T-helper 17 cell (primary cell): ENCODE measurements at regions not wholly inside any gene's neighbourhood (a gene's known extent, or its start where the extent isn't known, plus 50 kb on each side); places are given as distances from the start of the nearest gene placed in this dataset.

ENCODE experiments used
- ATAC-seq: fragments of 150-1000 bp; cut with Tn5 transposase; 2 replicates; pipeline ENCODE4 v1.10.0; 2021; ENCODE audit warnings: mild to moderate bottlenecking, moderate library complexity
- DNase-seq, 3 donors: peaks; one replicate each; pipeline versions ENCODE4 v3.0.0 to v3.0.0-alpha.2; 2020 to 2021
- H3K9me3 ChIP-seq: one replicate; pipeline ENCODE4 v1.7.0; 2013; ENCODE audit warnings: low read length, mild to moderate bottlenecking; ENCODE audit not compliant: control insufficient read depth, poor library complexity, severe bottlenecking
- H3K27ac Mint-ChIP-seq: one replicate; pipeline ENCODE4 v1.8.0; 2022; ENCODE audit warnings: mild to moderate bottlenecking, moderate library complexity, mixed read lengths
- H3K27me3 Mint-ChIP-seq: one replicate; pipeline ENCODE4 v1.8.0; 2022; ENCODE audit warnings: mixed read lengths
- H3K36me3 Mint-ChIP-seq: one replicate; pipeline ENCODE4 v1.8.0; 2022; ENCODE audit warnings: low read depth, mixed read lengths
- H3K4me1 Mint-ChIP-seq: one replicate; pipeline ENCODE4 v1.8.0; 2022; ENCODE audit warnings: mild to moderate bottlenecking, mixed read lengths
- H3K4me3 Mint-ChIP-seq: one replicate; pipeline ENCODE4 v1.8.0; 2022; ENCODE audit warnings: mild to moderate bottlenecking, moderate library complexity, mixed read lengths

DNA sequence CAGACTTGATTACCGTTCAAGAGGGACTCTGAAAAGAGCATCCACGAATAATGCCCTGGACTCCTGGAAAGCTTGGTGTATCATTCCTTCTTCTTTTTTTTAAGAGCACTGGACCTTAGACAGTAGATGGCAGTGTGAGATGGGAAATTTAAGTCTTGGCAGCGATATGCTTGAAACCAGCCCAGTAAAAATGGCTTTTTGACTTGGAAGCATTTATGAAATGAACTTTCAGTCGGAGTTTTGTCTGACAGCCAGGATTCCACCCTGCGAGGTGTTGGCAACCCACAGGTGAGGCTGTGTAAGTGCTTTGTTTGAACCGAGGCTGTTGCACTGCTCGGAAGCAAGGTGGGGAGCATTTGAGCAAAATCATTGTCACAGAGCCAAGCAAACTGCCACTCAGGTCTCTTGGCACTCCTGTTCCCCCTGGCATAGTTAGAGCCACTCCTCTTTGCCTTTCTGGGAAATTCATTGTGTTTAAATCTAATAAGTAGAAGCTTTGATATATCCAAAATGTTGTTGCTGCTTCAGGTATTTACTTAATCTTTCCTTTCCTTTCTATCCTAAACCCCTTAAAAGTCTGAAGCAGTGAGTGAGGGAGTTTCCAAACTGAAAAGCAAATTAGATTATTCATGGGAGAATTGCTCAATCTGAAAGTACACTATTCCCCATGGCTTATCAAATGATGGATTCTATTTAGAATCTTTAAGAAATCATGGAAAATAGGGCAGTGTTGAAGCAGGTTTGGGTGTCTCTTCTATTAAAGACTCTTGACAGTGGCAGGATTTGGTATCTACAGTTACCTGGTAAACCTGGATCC, 272.8 kb upstream of the SLC35B3 start:
- H3K9me3 ChIP-seq, result no peaks in the 10 kb centered on the region
- no peak for DNase-seq
- H3K27ac Mint-ChIP-seq, result no peak overlapping the region
- H3K36me3 Mint-ChIP-seq, result no peaks in the 10 kb centered on the region
- H3K27me3 Mint-ChIP-seq, result no peaks in the 10 kb centered on the region
- ATAC-seq, result no peak
- no peaks in the 10 kb centered on the region for H3K4me1 Mint-ChIP-seq
- no peak overlapping the region for H3K4me3 Mint-ChIP-seq

DNA sequence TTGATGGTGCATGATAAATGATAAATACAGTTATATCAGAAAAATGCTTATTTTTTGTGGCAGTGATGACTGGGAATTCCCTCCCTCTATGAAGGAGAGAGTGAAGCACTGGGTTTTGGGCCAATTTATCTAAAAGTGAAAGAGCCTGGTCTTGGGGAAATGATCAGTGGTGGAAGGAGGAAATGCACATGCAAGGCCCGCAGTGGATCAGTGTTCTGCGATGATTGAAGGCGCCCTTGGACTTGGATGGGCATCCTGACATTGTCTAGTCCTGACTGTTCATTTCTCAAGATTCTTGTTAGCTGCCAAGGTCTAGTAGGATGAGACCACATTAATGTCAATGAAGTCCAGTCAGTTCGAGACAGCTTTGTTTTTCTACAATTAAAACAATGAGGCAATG, 272.0 kb upstream of the SLC35B3 start:
- H3K4me1 Mint-ChIP-seq, result no peaks in the 10 kb centered on the region
- no peaks in the 10 kb centered on the region for H3K36me3 Mint-ChIP-seq
- ATAC-seq, result no peak
- no peak overlapping the region for H3K4me3 Mint-ChIP-seq
- no peak for DNase-seq
- no peaks in the 10 kb centered on the region for H3K9me3 ChIP-seq
- H3K27me3 Mint-ChIP-seq, result no peaks in the 10 kb centered on the region
- H3K27ac Mint-ChIP-seq, result no peak overlapping the region

DNA sequence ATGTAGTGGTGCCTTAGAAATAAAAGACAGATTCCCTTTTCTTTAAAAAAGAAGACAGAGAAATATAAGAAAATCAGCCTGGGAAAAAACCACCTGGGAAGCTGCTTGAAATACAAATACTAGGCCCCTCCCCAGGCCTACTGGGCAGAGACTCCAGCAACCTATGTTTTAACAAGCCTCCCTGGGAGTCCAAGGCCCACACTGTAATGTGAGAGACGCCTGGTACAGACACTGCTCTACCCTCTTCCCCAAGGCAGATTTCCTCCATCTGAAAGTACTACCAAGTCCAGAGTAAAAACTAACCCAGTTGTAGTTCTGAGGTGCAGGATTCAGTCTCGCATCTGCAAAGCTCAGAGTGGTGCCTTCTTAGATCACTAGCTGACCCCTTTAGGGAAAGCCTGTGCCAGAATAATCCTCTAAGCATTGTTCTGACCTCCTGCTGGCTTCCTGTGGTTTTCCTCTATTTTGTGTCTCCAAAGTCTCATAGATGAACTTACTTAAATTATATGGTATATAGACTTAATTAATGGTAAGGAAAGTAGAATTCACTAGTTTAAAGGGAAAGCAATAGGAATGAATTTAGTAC, 270.2 kb upstream of the SLC35B3 start:
- Mint-ChIP-seq H3K36me3 (no peaks in the 10 kb centered on the region), H3K27me3 (no peaks in the 10 kb centered on the region), H3K4me1 (no peaks in the 10 kb centered on the region), H3K4me3 (no peak overlapping the region), H3K27ac (no peak overlapping the region)
- no peak for ATAC-seq
- DNase-seq, result no peak
- no peaks in the 10 kb centered on the region for H3K9me3 ChIP-seq

DNA sequence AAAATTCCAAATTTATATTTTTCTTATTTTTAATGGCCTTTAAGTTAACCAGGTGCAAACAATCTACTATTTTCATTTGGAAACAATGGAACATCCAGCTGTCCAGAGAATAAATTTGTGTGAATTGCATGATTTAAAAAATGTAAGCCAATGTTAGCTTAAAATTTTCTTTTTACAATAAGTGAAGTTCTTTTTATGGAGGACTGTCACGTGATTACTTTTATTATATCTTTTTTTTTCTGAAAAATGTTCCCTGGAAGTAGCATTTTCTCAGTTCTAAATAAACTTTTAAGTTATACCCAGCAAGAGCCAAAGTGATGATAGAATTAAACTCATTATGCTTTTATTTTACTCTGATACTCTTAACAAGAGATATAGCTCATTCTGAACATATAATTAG, 267.7 kb upstream of the SLC35B3 start:
- no peaks in the 10 kb centered on the region for H3K4me1 Mint-ChIP-seq
- DNase-seq, result no peak

DNA sequence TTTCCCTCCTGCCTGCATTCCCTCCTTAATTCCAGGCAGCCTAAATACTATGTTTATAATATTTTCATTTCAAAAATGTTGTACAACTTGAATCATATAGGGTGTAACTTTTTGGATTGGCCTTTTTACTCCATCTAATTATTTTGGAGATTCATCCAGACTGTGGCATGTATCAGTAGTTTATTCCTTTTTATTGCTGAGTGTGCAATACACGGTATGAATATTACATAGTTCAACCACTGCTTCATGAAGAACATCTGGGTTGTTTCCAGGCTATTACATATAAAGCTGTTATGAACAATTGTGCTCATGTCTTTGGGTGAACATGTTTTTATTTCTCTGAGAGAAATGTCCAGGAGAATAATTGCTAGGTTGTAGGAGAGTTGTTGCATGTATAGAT, 253.5 kb upstream of the SLC35B3 start:
- H3K4me1 Mint-ChIP-seq, result no peaks in the 10 kb centered on the region
- H3K4me3 Mint-ChIP-seq, result no peak overlapping the region
- H3K27me3 Mint-ChIP-seq, result no peaks in the 10 kb centered on the region
- ATAC-seq, result no peak
- H3K36me3 Mint-ChIP-seq, result no peaks in the 10 kb centered on the region
- no peak overlapping the region for H3K27ac Mint-ChIP-seq
- H3K9me3 ChIP-seq, result no peaks in the 10 kb centered on the region
- no peak for DNase-seq

More for the DNA sequence above, 267.7 kb upstream of the SLC35B3 start:
- no peaks in the 10 kb centered on the region for H3K36me3 Mint-ChIP-seq
- H3K27ac Mint-ChIP-seq, result no peak overlapping the region
- no peak for ATAC-seq
- no peaks in the 10 kb centered on the region for H3K27me3 Mint-ChIP-seq
- no peak overlapping the region for H3K4me3 Mint-ChIP-seq
- no peaks in the 10 kb centered on the region for H3K9me3 ChIP-seq

DNA sequence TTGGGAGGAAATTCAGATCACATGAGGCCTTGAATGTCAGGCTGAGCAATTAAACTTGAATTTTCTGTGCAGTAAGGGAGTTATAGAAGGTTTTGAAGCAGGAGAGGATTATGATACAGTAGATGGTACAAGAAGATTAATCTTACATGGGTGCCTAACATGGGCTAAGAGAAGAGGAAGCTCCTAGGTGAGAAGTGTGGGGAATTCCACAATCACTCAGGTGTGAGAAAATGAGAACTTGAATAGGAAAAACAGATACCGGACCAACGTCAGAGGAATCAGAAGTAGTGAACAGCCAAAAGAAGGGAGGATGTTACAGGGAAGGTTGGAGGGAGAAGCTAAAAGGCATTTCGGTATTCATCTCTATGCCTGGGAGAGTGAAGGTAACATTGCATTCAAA, 250.7 kb upstream of the SLC35B3 start:
- H3K9me3 ChIP-seq, result no peaks in the 10 kb centered on the region
- ATAC-seq, result no peak
- Mint-ChIP-seq H3K27me3 (no peaks in the 10 kb centered on the region), H3K4me1 (no peaks in the 10 kb centered on the region), H3K36me3 (no peaks in the 10 kb centered on the region), H3K4me3 (no peak overlapping the region), H3K27ac (no peak overlapping the region)
- no peak for DNase-seq

DNA sequence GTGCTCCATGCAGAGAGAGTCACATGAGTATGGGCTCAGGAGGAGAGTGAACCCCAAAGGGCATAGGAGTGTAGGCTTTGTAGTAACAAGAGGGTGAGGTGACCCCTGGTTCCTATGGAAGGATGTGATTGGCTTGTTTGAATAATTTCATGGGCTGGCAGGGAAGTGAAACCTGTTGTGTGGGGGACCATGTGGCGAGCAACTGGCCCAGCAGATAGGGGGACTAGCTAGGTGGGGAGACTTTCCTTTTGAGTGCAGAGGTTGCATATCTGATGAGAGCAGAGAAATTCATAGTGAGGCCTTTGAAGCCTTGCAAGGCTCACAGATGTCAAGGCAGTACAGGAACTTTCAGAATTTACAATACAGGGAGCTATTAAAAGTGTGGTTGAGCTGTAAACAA, 247.9 kb upstream of the SLC35B3 start:
- Mint-ChIP-seq H3K4me3 (no peak overlapping the region), H3K4me1 (no peaks in the 10 kb centered on the region), H3K27ac (no peak overlapping the region), H3K27me3 (no peaks in the 10 kb centered on the region), H3K36me3 (no peaks in the 10 kb centered on the region)
- DNase-seq (no peak), ATAC-seq (no peak)
- H3K9me3 ChIP-seq, result no peaks in the 10 kb centered on the region

DNA sequence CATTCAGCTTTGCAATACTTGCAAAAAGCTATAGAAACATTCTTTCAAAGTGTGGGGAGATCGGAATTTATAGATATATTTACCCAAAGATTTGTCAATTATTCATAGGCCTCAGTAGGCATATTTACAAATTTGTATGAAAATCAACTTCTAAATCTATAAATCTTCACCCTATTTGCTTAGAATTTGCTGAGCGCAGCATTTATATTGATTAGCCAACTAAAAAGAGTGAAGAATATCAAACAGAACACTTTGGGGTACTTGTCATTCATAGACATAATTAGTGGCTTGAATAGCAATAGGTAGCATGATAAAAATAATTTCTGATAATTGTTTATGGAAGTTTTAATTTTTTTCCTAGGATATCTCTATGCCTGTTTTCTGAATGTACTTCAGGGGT, 244.5 kb upstream of the SLC35B3 start:
- Mint-ChIP-seq H3K36me3 (no peaks in the 10 kb centered on the region), H3K27ac (no peak overlapping the region), H3K27me3 (no peaks in the 10 kb centered on the region), H3K4me1 (no peaks in the 10 kb centered on the region), H3K4me3 (no peak overlapping the region)
- no peaks in the 10 kb centered on the region for H3K9me3 ChIP-seq
- ATAC-seq (no peak), DNase-seq (no peak)

DNA sequence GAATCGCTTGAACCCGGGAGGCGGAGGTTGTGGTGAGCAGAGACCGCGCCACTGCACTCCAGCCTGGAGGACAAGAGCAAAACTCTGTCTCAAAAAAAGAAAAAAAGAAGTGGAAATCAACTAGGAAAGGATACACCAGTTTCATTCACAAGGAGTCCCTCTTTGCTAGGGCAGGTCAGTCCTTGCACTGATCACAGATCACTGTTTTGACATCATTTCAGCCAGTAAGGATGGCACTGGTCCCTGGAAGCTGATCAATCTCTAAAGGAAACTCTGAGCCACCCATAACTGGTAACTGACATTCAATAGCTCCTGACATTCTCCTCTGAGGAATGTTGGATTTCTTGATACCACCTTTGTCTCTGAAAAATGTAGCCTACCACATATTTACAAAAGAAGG, 243.1 kb upstream of the SLC35B3 start:
- no peak for ATAC-seq
- Mint-ChIP-seq H3K4me3 (no peak overlapping the region), H3K27ac (no peak overlapping the region), H3K36me3 (no peaks in the 10 kb centered on the region), H3K27me3 (no peaks in the 10 kb centered on the region), H3K4me1 (no peaks in the 10 kb centered on the region)
- no peak for DNase-seq
- no peaks in the 10 kb centered on the region for H3K9me3 ChIP-seq

DNA sequence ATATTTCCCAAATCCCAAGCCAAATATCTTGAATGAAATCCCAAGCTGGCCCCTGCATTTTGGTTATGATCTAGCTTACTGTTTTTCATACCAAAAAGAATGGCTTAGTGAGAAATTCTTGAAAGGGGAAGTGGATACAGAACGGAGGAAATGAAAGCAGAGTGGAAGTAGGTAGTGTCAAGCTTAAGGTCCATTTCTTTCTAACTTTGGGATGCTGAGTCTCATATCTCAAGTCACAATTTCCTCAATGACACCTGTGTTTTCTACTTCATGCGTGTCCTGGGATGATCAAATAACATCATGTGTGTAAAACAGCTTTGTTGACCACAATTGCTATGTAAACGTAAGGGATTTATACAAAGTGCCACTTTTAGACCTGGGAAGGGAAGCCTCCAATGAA, 238.8 kb upstream of the SLC35B3 start:
- Mint-ChIP-seq H3K4me3 (no peak overlapping the region), H3K4me1 (no peaks in the 10 kb centered on the region), H3K36me3 (no peaks in the 10 kb centered on the region), H3K27ac (no peak overlapping the region), H3K27me3 (no peaks in the 10 kb centered on the region)
- DNase-seq (no peak), ATAC-seq (no peak)
- no peaks in the 10 kb centered on the region for H3K9me3 ChIP-seq

DNA sequence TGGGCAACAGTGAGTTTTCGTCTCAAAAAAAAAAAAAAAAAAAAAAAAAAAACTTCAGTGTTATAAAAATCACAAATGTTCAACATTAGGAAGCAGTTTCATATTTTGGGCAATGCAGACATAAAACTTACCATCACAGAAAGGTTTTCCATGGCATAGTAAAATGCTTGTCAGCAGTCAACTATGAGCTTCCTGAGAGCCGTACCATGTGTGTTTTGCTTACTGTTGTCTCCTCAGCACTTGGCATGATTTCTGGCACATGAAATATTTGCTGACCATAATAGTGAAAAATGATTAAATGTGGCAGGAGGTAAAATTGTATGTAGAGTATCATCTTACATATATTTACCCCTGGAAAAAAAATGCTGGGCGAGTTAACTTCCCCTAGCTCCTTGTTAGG, 237.5 kb upstream of the SLC35B3 start:
- no peaks in the 10 kb centered on the region for H3K27me3 Mint-ChIP-seq
- no peaks in the 10 kb centered on the region for H3K9me3 ChIP-seq
- H3K27ac Mint-ChIP-seq, result no peak overlapping the region
- no peaks in the 10 kb centered on the region for H3K4me1 Mint-ChIP-seq
- no peak for ATAC-seq
- H3K4me3 Mint-ChIP-seq, result no peak overlapping the region
- DNase-seq, result no peak
- no peaks in the 10 kb centered on the region for H3K36me3 Mint-ChIP-seq

DNA sequence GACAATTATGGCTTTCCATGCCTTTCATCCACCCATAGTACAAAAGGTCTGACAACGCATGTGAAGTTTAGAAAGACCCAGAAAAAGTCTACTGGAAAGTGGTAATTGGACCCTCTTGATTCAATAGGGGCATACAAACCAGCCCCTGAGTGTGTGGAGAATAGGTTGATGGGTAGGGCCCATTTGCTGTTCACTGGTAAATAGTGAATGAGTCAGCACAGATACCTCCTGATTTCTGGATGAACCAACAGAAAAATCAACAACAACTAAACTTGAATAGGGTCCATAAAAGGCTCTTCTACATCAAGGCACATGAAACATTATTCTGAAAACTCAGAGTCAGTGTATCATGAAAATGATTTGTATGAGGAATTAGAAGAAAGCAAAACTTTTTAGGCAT, 235.4 kb upstream of the SLC35B3 start:
- Mint-ChIP-seq H3K36me3 (no peaks in the 10 kb centered on the region), H3K4me3 (no peak overlapping the region), H3K27ac (no peak overlapping the region), H3K27me3 (no peaks in the 10 kb centered on the region), H3K4me1 (no peaks in the 10 kb centered on the region)
- no peaks in the 10 kb centered on the region for H3K9me3 ChIP-seq
- DNase-seq (no peak), ATAC-seq (no peak)

DNA sequence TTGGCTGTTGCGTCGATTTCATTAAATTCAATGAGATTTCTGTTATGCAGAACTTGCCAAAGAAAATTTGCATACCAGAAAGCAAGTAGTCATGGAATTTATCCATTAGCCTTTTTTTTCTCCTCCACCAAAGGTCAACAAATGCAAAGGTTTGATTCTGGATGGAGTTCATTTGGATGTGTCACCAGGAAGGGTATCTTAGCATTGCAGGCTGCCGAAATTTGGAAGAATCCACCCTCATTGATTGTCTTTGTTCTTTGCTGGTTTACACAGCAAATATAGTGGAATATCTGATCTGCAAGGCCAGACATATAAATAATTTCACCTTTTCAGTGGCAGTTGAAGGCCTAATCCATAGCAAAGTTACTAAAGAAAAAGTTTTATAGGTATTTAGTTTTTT, 229.4 kb upstream of the SLC35B3 start:
- no peak for ATAC-seq
- DNase-seq, result no peak
- H3K36me3 Mint-ChIP-seq, result no peaks in the 10 kb centered on the region
- H3K4me3 Mint-ChIP-seq, result no peak overlapping the region
- no peaks in the 10 kb centered on the region for H3K27me3 Mint-ChIP-seq
- H3K4me1 Mint-ChIP-seq, result no peaks in the 10 kb centered on the region
- H3K27ac Mint-ChIP-seq, result no peak overlapping the region
- no peaks in the 10 kb centered on the region for H3K9me3 ChIP-seq

DNA sequence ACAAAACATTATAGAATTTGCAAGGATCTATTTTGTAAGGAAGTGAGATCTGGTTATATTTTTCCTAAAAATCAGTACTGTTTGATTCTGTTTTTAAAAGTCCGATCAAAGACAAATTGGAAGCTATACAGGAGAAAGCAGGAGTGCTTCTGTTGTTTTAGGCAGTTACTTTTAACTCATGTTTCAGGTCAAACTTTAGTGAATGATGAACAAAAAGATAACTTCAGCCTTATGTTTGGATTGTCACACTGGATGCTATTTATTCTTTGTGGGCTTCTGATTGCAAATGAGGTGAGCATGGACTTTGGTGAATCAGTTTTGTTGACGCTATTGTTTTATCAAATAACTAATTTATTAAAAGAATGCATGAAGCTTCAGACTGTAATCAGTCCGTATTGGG, 228.7 kb upstream of the SLC35B3 start:
- H3K4me3 Mint-ChIP-seq, result no peak overlapping the region
- no peaks in the 10 kb centered on the region for H3K9me3 ChIP-seq
- no peak for DNase-seq
- H3K4me1 Mint-ChIP-seq, result no peaks in the 10 kb centered on the region
- no peaks in the 10 kb centered on the region for H3K27me3 Mint-ChIP-seq
- H3K36me3 Mint-ChIP-seq, result no peaks in the 10 kb centered on the region
- no peak for ATAC-seq
- H3K27ac Mint-ChIP-seq, result no peak overlapping the region
